Kidney epithelial cell (primary cell): ENCODE measurements at regions not wholly inside any gene's neighbourhood (a gene's known extent, or its start where the extent isn't known, plus 50 kb on each side); places are given as distances from the start of the nearest gene placed in this dataset.

ENCODE experiments used
- DNase-seq: peaks from one replicate; pipeline ENCODE4 v3.0.0-alpha.2; 2010; ENCODE audit warnings: low read depth
- H3K27me3 ChIP-seq: 2 replicates; pipeline ENCODE4 v1.6.0; 2011; ENCODE audit warnings: low read length; ENCODE audit not compliant: control insufficient read depth, insufficient read depth
- H3K36me3 ChIP-seq: 2 replicates; pipeline ENCODE4 v1.5.1; 2011; ENCODE audit warnings: low read length; ENCODE audit not compliant: control insufficient read depth, insufficient read depth
- H3K4me3 ChIP-seq: 2 replicates; pipeline ENCODE4 v1.5.1; 2011; ENCODE audit warnings: low read depth, mild to moderate bottlenecking, control low read depth, low read length
- TF ChIP-seq, protein P1 (sequence below): IDR thresholded peaks from 2 replicates; pipeline ENCODE4 v1.5.1; 2011; ENCODE audit warnings: mild to moderate bottlenecking, moderate library complexity, low read length, control low read depth, inconsistent platforms; ENCODE audit not compliant: insufficient read depth, poor library complexity, severe bottlenecking

DNA sequence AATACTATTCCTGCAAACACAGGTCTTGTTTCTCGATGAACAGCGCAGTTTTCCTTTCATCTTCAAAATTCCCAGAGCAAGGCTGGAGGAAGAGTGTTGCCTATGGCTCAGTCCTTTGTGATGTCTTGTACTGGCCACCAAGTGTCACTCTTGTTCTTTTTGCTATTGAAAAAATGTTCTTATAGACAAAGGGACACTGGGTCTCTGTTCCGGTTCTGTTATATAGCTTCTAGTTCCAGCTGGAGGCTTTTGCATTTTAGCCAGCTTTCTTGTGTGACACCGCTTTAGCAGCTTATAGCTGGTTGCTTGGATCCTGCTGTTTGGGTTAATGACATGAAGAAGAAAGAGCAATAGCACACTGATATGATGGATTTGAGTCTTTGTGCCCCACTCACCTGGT is 343.7 kb upstream of the KCNN2 start:
- no peaks in the 10 kb centered on the region for H3K36me3 ChIP-seq
- TF ChIP-seq, protein P1, sequence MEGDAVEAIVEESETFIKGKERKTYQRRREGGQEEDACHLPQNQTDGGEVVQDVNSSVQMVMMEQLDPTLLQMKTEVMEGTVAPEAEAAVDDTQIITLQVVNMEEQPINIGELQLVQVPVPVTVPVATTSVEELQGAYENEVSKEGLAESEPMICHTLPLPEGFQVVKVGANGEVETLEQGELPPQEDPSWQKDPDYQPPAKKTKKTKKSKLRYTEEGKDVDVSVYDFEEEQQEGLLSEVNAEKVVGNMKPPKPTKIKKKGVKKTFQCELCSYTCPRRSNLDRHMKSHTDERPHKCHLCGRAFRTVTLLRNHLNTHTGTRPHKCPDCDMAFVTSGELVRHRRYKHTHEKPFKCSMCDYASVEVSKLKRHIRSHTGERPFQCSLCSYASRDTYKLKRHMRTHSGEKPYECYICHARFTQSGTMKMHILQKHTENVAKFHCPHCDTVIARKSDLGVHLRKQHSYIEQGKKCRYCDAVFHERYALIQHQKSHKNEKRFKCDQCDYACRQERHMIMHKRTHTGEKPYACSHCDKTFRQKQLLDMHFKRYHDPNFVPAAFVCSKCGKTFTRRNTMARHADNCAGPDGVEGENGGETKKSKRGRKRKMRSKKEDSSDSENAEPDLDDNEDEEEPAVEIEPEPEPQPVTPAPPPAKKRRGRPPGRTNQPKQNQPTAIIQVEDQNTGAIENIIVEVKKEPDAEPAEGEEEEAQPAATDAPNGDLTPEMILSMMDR, result no peak
- no peaks in the 10 kb centered on the region for H3K27me3 ChIP-seq
- DNase-seq, result no peak
- no peak overlapping the region for H3K4me3 ChIP-seq

DNA sequence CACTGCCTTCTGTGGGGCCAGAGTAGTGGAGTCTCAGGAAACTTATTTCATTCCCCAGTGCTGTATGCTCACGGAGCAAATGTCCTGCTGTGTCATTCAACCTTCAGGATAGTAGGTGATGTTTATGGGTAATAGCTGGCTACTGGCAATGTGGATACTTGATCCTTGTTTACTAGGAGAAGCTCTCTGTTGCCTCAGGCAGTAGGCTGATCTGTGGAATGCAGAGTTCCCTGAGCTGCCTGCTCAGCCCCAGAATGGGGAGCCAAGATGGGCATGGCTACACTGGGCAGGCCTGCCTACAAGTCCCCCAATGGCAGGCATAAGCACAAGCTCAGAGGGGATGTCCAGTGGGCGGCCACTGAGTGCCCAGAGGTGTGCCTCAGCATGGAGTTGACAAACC is 323.1 kb upstream of the KCNN2 start:
- no peaks in the 10 kb centered on the region for H3K27me3 ChIP-seq
- no peak for DNase-seq
- TF ChIP-seq, protein P1, result no peak
- H3K4me3 ChIP-seq, result no peak overlapping the region
- no peaks in the 10 kb centered on the region for H3K36me3 ChIP-seq

DNA sequence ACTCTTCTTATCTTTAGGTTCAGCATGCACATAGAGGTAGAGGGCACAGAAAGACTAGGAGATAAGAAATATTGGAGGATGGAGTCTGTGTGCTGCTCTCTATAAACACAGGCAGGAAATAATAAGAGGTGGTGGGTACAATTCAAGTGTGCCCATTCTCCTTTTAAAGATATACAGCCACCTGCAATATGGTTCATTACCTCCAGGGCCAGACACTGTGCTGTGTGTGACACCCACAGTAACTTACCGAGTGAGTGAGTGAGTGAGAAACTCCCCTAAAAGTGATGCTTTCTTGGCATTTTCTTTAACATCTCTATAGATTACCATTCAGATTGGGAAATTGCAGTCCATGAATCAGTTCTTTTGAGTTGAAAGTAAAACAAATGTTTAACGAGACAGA is 311.8 kb upstream of the KCNN2 start:
- Histone ChIP-seq H3K4me3 (no peak overlapping the region), H3K27me3 (peaks cover 12% of the 10 kb centered on the region), H3K36me3 (no peaks in the 10 kb centered on the region)
- no peak for DNase-seq
- TF ChIP-seq, protein P1, result no peak

DNA sequence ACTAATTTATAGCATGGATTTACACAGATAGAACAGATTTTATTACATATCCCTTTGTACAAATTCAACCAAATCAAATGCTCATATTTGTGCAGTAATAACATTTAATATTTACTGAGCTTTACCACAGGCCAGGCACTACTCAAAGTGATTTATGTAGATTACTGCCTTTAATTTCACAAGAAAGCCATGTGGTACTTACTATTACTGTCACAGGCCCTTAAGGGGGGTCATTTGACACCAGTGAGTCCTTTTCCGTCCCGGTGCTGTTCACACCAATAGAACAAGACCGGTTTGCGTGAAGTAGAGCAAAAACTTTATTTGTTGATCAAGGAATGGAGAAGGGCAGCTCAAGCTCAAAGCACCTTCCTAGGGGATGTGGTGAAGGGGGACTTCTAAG is 308.5 kb upstream of the KCNN2 start:
- Histone ChIP-seq H3K4me3 (no peak overlapping the region), H3K36me3 (no peaks in the 10 kb centered on the region), H3K27me3 (peaks cover 32% of the 10 kb centered on the region)
- TF ChIP-seq, protein P1, result no peak
- no peak for DNase-seq

DNA sequence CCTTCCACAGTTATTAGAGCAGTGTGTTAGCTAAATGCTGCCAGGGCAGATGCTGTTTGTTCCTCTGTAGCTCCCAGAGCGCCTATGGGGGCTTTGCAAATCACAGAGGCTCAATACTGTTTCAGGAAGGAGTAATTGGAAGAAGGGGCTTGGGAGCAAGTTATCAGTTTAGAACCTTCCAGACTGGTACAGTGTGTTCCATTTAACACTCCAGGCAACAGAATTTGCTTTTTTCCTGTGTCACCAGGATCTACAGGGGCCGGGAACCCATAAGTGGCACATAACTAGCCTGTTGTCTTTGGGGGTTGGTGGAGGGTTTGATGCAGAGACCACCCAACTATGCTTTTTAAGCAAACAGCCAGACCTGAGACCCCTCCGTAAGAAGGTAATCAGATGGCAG is 307.3 kb upstream of the KCNN2 start:
- TF ChIP-seq, protein P1, result no peak
- Histone ChIP-seq H3K4me3 (no peak overlapping the region), H3K27me3 (peaks cover 32% of the 10 kb centered on the region)

DNA sequence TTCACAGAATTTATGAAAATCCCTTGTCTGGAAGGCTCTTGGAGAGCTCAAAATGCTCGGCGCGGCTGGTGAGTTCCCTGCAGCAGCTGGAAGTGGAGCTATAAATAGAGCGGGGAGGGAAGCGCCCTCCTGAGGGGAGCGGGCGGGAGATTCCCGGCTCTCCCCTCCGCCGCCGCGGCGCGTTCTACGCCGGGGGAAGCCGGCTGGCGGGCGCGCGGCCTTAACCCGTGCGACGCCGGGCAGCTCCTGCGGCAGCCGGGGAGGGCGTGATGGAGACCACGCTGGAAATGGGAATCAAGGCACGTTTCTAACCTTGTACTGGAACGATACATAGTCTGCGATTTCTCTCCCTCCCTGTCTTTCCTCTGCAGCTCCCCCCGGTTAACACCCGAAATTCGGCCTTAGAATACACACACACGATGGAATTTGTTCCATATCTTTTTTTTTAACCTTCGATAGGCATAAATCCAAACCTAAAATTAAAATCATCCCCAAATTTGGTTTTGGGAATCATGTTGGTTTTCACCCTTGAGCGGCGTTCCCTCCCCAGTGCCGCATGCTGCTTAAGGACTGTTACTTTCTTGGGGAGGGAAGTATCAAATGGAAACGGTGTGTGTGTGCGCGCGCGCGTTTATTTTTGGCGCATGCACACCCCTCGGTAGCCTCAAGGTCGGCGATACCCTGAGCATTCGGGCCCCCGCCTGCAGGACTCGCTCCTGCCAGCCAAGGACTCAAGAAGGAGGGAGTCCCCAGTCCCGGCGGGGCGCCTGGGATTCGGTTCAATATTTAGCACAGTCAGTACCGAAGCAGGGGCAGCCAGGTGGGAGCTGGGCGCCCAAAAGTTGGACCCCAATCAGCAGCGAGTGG is 306.3 kb upstream of the KCNN2 start:
- Histone ChIP-seq H3K36me3 (no peaks in the 10 kb centered on the region), H3K27me3 (peaks cover 32% of the 10 kb centered on the region), H3K4me3 (peak overlapping the region; percentile 17)
- TF ChIP-seq, protein P1, result no peak
- DNase-seq, result no peak

More for the DNA sequence above, 307.3 kb upstream of the KCNN2 start:
- H3K36me3 ChIP-seq, result no peaks in the 10 kb centered on the region
- no peak for DNase-seq
